ENCODE measurements at regions not wholly inside any gene's neighbourhood (a gene's known extent, or its start where the extent isn't known, plus 50 kb on each side); places are given as distances from the start of the nearest gene placed in this dataset.

DNA sequence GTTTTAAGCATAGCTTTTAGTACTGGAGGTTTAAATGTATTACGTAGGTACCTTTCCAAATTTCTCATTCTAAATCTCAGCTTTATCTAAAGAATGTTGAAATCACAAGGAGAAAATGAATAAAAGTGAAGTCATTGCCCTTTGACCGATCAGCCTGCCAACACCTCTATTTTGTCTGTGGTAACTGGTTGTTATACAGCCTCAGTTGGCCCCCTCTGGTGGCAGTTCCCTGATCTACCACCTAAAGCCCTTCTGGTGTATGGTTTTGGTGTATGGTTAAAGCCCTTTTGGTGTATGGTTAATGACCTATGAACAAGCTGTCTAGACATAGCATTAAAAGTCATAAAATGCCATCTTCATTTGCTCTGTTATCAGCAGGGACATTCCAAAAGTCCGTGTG, 378.2 kb upstream of the AZI2 start:
- DNase-seq (ENCODE audit: low read depth in 2 of 2, low spot score in 1 of 2): no peak

DNA sequence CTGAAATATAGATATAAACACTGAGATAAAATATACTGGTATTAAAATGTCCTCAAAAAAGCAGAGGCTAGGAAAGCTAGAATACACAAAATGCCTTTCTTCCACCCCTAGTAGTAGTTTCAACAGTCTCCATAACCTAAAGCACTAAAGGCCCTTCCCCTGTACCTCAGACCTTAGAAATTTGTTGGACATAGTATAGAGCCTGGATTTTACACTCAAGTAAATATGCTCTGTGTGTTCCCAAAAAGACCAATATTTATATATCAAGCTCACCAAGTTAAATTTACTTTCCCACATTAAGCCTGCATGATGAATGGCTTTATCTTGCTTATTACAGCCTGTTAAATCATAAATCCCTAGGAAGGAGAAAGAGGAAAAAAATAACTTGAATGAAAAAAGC, 378.7 kb upstream of the AZI2 start:
- no peak for DNase-seq (ENCODE audit: low read depth in 2 of 2, low spot score in 1 of 2)

DNA sequence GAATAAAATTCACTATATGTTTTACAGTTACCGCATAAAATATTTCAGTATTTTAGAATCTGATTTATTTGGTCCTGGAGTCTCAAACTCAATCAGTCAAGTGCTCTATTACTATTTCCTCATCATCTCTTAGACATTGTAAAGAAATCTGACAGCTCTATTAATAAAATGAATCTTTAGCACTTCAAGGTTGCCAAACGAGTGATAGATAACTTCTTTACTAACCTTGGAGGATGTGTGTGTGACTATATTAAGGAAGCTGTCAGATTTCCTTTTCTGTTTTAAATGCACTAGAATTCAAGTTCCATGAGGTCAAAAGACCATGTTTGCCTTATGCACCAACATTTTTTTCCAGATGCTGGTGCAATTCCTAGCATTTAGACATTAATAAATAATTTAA, 389.8 kb upstream of the AZI2 start:
- DNase-seq (ENCODE audit: low read depth in 2 of 2, low spot score in 1 of 2): no peak

DNA sequence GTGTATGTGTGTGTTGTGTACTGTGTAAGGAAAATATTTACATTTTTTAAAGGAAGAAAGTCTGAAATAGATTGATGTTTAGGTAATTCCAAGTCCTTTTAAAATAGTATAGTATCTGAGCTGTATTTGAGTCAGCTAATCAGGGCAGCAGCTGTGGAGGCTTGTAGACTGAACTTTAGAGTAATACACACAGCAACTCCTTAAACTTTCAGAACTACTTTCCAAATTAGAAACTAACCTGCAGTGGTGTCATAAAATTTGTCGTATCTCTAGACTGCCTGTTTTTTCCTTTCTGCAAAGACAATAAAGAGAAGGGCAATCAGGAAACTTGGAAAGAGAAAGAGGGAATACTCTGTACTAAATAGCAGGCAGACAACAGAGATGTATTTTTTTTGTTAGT, 391.0 kb upstream of the AZI2 start:
- no peak for DNase-seq (ENCODE audit: low read depth in 2 of 2, low spot score in 1 of 2)

DNA sequence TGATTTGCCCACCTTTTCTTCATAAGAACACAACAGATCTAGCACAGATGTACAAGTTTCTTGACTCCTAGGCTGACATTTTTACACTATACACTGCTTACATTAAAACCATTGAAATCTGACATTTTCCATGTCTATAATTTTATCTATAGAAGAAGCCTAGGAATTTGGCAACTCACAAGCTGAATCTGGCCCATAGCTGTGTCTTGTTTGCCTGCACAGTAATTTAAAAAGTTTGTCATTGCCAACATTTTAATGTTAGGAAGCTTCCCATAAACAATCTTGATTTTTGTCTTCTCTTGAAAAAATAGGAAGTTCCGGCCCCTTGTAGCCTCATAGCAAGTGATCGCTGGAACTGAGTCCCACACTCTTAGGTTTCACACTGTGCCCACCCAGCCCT, 394.6 kb upstream of the AZI2 start:
- DNase-seq (ENCODE audit: low read depth in 2 of 2, low spot score in 1 of 2): no peak

DNA sequence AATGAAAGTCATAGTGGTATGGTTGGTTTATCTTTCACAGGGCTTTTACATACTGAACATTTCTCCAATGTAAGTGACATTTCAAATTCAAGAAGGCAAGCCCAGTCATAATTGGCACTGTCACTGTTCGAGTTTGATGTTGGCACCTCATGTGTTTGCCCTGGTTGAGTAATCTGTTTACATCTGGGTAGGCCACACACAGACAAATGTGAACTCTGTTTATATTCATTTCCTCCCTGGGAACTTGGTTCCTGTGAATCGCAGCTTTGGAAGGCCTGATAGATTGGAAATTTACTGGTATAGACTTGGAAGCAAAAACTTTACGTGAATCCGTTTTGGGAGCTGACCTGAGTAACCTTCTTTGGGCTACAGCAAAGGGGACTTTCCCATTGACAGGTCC, 395.2 kb upstream of the AZI2 start:
- DNase-seq (ENCODE audit: low read depth in 2 of 2, low spot score in 1 of 2): no peak

DNA sequence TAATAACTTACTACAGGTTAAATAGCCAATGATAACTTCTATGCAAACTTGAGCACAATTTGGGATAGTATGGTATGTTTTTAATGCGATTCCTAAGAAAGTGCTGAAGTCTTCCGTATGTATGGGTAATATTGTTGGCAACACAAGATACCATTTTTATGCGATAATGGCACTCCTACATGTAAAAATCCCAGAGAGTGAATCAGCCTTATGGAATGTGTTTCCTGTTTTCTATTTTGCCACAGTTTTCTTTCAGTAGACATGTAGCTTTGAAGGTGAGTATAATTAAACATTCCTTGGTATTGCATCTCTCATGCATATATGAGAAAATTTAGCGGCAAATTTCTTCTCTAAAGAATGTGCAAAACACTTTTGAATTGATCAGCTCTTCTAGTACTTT, 396.8 kb upstream of the AZI2 start:
- DNase-seq (ENCODE audit: low read depth in 2 of 2, low spot score in 1 of 2): no peak

DNA sequence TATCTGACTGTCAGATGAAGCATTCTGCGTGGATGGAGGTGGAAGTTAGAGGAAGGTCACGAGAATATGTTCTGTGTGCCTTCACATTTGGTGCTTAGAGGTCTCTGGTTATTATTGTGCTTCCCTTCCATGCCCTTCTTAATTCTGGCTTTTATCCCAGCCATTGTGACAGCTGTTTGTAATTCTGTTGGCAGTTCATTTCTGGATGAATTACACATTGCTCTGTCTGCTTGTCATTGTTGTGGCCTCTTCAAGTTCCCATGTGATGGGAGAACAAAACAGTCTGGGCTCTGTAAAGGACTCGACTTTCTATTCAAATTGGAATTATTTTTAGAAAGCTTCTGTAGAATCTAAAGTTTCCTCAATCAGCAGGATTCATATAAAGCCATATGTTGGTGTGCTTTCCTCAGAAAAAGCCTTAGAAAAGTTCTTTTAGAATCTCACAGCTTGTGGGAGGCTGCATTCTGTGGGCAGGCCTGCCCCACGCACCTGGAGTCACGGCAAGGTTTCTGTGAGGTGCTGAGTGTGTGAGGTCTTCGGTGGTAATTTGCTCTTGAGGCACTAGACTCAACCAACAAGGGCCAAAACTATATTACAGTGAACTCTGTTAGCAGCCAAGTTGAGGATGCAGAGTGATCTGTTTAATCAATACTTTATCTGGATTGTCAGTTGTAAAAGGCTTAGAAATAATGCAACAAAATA, 397.4 kb upstream of the AZI2 start:
- no peak for DNase-seq (ENCODE audit: low read depth in 2 of 2, low spot score in 1 of 2)

DNA sequence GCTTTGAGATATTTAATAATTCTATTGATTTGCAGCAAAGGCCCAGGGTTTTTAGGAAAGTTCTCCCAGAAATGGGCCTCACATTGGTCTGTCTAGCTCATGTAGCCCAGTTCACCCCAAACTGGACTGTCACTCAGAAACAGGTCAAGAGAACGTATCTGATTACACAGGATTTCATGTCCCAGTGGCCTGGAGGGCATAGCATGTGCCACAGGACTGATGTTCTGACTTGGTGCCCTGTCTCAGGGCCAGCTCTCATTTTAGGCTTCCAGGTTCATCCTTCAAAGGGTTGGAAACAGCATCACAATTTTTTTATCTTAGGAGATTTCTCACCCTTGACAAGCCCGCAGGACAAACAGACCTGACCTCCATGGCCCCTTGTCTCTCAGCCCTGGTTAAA, 398.4 kb upstream of the AZI2 start:
- DNase-seq (ENCODE audit: low read depth in 2 of 2, low spot score in 1 of 2): no peak

DNA sequence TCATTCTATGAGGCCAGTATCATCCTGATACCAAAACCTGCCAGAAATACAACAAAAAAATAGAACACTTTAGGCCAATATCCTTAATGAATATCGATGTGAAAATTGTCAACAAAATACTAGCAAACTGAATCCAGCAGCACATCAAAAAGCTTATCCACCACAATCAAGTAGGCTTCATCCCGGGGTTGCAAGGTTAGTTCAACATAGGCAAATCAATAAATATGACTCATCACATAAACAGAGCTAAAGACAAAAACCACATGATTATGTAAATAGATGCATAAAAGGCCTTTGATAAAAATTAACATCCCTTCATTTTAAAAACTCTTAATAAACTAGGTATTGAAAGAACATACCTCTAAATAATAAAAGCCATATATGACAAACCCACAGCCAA, 403.2 kb upstream of the AZI2 start:
- no peak for DNase-seq (ENCODE audit: low read depth in 2 of 2, low spot score in 1 of 2)

DNA sequence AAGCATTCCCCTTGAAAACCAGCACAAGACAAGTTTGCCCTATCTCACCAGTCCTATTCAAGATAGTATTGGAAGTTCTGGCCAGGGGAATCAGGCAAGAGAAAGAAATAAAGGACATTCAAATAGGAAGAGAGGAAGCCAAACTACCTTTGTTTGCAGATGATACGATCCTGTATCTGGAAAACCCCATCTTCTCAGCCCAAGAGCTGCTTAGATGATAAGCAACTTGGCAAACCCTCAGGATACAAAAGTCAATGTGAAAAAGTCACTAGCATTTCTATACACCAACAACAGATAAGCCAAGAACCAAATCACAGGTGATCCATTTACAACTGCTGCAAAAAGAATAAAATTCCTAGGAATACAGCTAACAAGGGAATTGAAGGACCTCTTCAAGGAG, 403.7 kb upstream of the AZI2 start:
- DNase-seq (ENCODE audit: low read depth in 2 of 2, low spot score in 1 of 2): no peak

DNA sequence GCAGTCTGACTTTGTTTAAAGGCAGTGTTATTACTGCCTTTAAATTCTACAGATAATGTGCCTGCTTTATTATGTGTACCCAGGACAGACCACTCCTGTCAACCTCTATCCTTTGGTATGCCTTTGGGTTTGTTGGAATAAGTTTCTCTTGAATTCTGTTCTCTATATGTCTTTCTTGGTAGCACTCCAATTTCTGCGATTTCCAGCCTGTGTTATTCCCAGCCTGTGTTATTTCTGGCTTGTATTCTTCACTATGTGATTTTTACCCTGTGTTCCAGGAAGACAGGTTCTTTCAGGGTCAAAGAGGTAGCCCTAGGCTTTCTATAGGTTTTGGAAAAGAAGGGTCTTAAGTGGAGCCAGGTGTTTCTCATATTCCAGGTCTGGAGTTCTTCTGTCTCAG, 407.4 kb upstream of the AZI2 start:
- DNase-seq (ENCODE audit: low read depth in 2 of 2, low spot score in 1 of 2): no peak

DNA sequence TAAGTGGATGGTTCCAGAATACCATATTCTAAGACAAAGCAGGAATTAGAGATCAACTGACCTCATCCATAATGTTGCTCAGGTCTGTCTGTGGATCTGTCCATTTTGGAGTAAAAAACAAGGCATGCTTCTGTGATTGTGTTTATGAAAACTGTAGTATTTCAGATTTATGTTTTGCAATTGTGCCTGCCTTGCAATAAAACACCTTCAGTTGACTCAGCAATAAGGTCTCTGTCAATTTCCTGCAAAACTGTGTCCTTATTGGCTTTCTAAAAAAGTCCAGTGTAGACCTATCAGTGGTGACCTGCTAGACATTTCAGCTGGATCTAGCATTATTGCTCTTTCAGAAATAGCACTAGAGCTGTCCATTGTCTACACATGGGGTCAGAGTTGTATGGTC, 409.5 kb upstream of the AZI2 start:
- no peak for DNase-seq (ENCODE audit: low read depth in 2 of 2, low spot score in 1 of 2)

DNA sequence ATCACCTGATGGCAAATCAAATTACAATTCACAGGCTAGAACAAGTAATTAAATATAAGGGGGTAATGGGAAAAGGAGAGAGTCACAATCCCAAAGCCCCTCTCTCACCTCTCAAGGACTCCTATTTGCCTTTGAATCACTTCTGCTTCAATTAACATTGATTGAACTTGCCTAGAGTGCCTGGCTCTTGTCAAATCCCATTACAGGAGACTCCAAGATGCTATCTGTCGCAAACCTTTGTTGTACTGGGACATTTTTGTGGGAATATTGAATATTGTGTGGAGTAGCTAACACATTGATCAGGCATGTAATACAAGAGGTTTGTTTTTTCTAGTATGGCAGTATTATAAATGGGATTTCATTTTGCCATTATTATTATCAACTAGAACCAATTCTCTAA, 412.8 kb upstream of the AZI2 start:
- DNase-seq (ENCODE audit: low read depth in 2 of 2, low spot score in 1 of 2): no peak

DNA sequence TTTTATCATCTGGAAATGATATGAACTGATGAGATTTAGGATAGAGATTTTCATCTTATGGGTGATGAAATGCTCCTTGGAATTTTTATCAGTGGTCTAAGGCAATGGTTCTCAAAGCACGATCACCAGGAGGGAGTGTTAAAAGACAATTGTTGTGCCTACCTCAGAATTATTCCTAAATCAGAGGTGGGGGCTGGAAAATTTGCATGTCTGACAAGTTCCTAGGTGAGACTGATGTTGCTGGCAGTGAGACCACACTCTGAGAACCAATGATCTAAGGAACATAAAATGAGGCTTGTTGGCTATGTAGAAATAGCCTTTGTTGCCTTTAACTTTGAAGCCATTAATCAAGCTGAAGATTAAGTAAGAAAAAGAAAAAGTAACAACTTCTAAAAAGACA, 416.6 kb upstream of the AZI2 start:
- no peak for DNase-seq (ENCODE audit: low read depth in 2 of 2, low spot score in 1 of 2)

DNA sequence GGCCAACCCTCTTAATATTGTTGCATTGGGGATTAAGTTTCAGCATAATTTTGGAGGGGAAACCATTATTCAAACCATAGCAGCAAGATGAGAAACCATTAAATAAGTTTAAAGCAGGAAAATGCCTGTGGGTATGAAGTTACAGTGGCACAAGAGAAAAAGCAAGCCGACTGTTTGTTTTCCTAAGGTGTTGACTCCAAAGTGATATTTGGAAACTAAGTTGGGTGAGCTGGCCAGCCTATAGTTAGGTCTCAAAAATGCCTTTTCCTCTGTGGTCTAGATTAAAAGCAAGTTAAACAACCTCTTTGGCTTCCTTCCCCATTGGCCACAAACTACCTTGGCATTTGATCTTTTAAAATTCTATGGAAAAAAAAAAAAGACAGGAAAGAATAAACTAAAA, 419.8 kb upstream of the AZI2 start:
- no peak for DNase-seq (ENCODE audit: low read depth in 2 of 2, low spot score in 1 of 2)

DNA sequence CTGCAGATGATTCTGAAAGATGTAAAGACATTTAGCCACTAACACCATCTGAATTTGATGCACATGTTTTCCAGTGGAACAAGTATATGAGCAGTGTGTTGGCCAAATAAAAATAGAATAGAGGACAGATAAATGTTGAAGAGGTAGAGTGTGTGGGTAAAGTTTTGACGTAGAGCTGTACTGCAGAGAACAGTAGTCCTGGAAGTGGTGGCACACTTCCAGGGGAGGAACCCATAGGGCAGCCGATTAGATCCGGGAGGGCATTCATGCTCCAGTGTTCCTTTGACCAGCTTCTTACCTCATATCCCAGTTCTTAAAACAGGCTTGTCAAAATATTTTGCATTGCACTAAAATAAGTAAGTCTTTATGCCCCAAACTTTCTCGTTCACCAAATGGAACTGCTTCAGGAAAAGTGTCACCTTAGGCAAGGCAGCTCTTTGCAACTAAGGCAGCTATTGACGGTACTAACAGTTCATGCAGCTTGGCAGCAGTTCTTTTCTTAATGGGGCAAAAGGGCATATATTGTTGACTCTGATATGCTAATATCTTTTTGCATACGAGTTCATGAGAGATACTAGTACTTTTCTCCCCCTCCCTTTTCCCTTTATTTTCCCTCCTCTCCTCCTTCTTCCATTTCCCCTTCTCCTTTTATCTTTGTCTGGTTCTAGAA, 429.3 kb upstream of the AZI2 start:
- no peak for DNase-seq (ENCODE audit: low read depth in 2 of 2, low spot score in 1 of 2)

DNA sequence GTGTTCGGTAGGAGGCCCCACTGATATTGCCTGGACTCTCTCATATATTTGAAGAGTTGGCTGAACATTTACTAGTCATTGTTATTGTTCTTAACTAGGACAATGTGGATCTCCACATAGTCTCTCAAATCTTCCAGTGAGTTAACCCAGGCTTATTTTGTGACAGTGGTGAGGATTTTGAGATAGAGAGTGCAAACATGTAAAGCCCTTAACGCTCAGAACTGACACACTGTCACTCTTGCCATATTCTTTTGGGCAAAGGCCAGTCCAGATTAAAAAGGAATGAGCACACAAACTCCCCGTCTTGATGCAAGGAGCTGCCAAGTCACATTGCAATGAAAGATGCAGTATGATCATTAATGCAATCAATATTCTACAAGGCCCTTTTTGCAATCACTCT, 431.9 kb upstream of the AZI2 start:
- DNase-seq (ENCODE audit: low read depth in 2 of 2, low spot score in 1 of 2): no peak

DNA sequence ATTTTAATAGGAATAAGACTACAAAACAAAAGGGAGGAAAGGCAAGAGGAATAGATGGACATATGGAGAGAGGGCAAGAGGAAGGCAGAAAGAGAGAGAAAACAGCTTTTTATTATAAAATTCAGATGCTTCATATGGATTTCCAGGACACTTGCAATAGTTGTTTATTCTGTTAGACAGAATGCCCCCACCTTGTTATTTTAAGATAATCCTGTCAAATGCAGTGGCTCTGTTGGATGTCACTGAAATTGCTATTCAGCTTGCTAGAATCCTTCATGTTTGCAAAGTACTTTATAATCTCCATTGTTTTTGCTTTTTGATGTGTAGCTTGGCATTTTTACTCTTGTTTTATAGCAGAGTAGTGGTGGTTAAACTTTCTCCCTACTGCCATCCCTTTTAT, 432.4 kb upstream of the AZI2 start:
- no peak for DNase-seq (ENCODE audit: low read depth in 2 of 2, low spot score in 1 of 2)

DNA sequence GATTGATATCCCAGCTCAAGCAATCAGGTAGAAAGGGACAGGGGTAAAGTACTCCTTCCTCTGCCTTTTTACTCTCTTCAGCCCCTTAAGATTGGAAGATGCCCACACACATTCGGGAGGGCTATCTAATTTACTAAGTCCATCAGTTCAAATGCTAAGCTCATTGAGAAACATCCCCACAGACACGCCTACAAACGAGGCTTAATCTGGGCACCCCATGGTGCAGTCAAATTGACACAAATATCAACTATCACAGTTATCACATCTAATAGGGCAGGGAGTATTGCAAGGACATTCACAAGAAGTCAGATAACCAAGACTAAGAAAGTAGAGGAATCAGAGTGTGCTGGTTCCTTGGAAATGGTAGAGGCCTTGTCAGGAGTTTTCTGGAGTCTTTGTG, 437.8 kb upstream of the AZI2 start:
- no peak for DNase-seq (ENCODE audit: low read depth in 2 of 2, low spot score in 1 of 2)

DNA sequence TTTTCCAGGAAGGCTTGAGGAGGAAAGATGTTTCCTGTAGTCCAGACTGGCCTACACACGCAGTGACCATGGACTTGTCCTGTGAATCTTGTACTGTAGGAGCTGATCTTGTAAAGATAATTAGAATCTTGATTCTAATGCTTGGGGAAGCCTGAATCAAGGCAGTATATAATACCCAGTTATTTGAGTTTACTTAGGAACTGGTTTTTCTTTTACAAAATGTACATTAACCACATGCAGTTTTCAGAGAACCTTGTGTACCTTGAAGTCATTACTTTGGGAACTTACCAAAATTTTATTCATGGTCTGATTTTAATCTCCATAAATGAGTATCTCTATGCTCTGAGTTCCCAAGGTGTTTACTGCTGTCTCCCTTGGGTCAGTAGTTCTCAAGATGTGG, 439.9 kb upstream of the AZI2 start:
- DNase-seq (ENCODE audit: low read depth in 2 of 2, low spot score in 1 of 2): no peak

DNA sequence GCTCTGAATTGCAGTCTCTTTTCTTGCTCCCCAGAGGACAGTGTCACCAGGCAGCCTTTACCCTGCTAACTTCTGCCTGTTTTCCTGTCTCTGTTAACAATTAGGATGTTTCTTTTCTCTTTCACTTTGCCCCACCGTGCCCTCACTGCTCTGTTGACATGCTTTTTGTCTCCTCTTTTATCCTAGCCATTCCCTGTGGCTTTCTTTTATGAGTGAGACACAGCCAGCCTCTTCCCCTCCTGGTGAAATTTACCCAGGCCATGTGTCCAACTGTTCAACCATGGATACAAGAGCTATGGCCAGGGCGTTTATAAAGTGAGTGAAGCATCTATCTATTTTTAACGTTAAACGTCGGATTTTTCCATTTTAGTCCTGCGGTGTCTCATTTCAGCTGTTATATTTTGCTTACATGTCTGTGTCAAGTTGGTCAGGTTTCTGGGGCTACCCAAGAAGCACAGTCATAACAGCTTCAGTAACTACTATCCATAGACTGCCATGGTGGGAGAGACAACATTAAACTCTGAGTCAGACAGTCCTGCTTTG, 443.2 kb upstream of the AZI2 start:
- DNase-seq (ENCODE audit: low read depth in 2 of 2, low spot score in 1 of 2): no peak

DNA sequence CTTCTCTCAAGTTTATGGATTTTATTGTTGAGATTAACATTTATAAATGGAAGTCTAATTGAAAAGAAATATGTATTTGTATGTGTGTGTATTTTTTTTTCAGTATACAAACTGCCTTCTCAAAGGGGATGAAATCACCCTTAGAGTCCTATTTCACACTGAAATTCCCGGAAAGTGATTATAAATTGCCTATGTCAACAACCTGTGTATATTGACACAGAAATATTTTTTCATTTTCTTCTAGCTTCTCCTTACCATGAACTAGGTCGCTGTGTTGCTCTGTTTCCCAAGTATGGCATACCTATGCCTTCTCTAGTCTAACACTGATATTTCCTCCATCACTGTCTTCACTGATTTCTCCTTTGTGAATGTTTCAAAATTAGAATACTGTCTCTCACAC, 444.0 kb upstream of the AZI2 start:
- DNase-seq (ENCODE audit: low read depth in 2 of 2, low spot score in 1 of 2): no peak
